Loucy (cell line): ENCODE measurements at regions not wholly inside any gene's neighbourhood (a gene's known extent, or its start where the extent isn't known, plus 50 kb on each side); places are given as distances from the start of the nearest gene placed in this dataset.

ENCODE experiments used
- H2AFZ ChIP-seq: fragments of 200-600 bp; sonication (generic); 2 replicates; pipeline ENCODE4 v1.6.0; 2016; ENCODE audit warnings: antibody characterized with exemption, mild to moderate bottlenecking, low read length, moderate library complexity
- H3F3A ChIP-seq: fragments of 200-600 bp; 2 replicates; pipeline ENCODE4 v1.6.0; 2016; ENCODE audit warnings: antibody characterized with exemption, low read depth, mild to moderate bottlenecking
- H3K27me3 ChIP-seq: fragments of 200-600 bp; sonication (generic); 2 replicates; pipeline ENCODE4 v1.6.1; 2014; ENCODE audit warnings: low read length, mild to moderate bottlenecking; ENCODE audit not compliant: insufficient read depth, poor library complexity, severe bottlenecking
- H3K36me3 ChIP-seq: fragments of 200-600 bp; sonication (generic); 2 replicates; pipeline ENCODE4 v1.6.1; 2016; ENCODE audit warnings: low read length; ENCODE audit not compliant: insufficient read depth
- H3K4me1 ChIP-seq: fragments of 200-600 bp; sonication (generic); 2 replicates; pipeline ENCODE4 v1.5.1; 2014; ENCODE audit warnings: low read length, mild to moderate bottlenecking; ENCODE audit not compliant: insufficient read depth, poor library complexity, severe bottlenecking
- H3K4me2 ChIP-seq: fragments of 200-600 bp; sonication (generic); 2 replicates; pipeline ENCODE4 v1.6.0; 2014; ENCODE audit warnings: antibody characterized with exemption, low read length, low read depth, mild to moderate bottlenecking; ENCODE audit not compliant: poor library complexity, severe bottlenecking
- H3K4me3 ChIP-seq: fragments of 200-600 bp; sonication (generic); 2 replicates; pipeline ENCODE4 v1.5.1; 2014; ENCODE audit warnings: low read length, mild to moderate bottlenecking, mixed read lengths; ENCODE audit not compliant: poor library complexity, severe bottlenecking
- H3K79me2 ChIP-seq: fragments of 200-600 bp; sonication (generic); 2 replicates; pipeline ENCODE4 v1.6.1; 2014; ENCODE audit warnings: low read length; ENCODE audit not compliant: insufficient read depth
- H3K9ac ChIP-seq: fragments of 200-600 bp; sonication (generic); 2 replicates; pipeline ENCODE4 v1.6.0; 2014; ENCODE audit warnings: mild to moderate bottlenecking, low read depth, low read length, moderate library complexity; ENCODE audit not compliant: poor library complexity, severe bottlenecking
- H3K9me2 ChIP-seq: fragments of 200-600 bp; sonication (generic); replicated peaks from 2 replicates; pipeline ENCODE4 v1.6.1; 2016; ENCODE audit warnings: low read depth, low read length, mixed read lengths
- H3K9me3 ChIP-seq: fragments of 200-600 bp; sonication (generic); 2 replicates; pipeline ENCODE4 v1.6.1; 2014; ENCODE audit warnings: mild to moderate bottlenecking, antibody characterized with exemption, low read length, low read depth; ENCODE audit not compliant: insufficient read depth
- H4K20me1 ChIP-seq: fragments of 200-600 bp; sonication (generic); 2 replicates; pipeline ENCODE4 v1.6.0; 2014; ENCODE audit warnings: antibody characterized with exemption, low read length, mild to moderate bottlenecking; ENCODE audit not compliant: insufficient read depth, poor library complexity, severe bottlenecking
- CTCF ChIP-seq: fragments of 200-600 bp; sonication (generic); conservative IDR thresholded peaks from 2 replicates; pipeline ENCODE4 v1.5.1; 2014; ENCODE audit warnings: mild to moderate bottlenecking, antibody characterized with exemption, low read length
- EZH2phosphoT487 ChIP-seq: fragments of 200-600 bp; IDR thresholded peaks from 2 replicates; pipeline ENCODE4 v1.6.1; 2018; ENCODE audit warnings: antibody characterized with exemption, mild to moderate bottlenecking, moderate library complexity, borderline replicate concordance

- H3K9me2 ChIP-seq = no peaks in the 10 kb centered on the region
- H3K4me1 ChIP-seq = no peaks in the 10 kb centered on the region
- H3K27me3 ChIP-seq = no peaks in the 10 kb centered on the region
- TF ChIP-seq CTCF (no peak), EZH2phosphoT487 (no peak)
- no peaks in the 10 kb centered on the region for H3K36me3 ChIP-seq
- no peaks in the 10 kb centered on the region for H3K79me2 ChIP-seq
- H3K4me3 ChIP-seq = no peak overlapping the region
- no peak overlapping the region for H3K9ac ChIP-seq
- no peaks in the 10 kb centered on the region for H3F3A ChIP-seq
- no peak overlapping the region for H2AFZ ChIP-seq
- no peaks in the 10 kb centered on the region for H3K9me3 ChIP-seq
- no peak overlapping the region for H3K4me2 ChIP-seq
- H4K20me1 ChIP-seq = no peaks in the 10 kb centered on the region
These were observed 193.9 kb downstream of the MMUT start for GRCh38 chr6:49269190-49269589.

- no peaks in the 10 kb centered on the region for H3K27me3 ChIP-seq
- no peaks in the 10 kb centered on the region for H3K79me2 ChIP-seq
- TF ChIP-seq CTCF (no peak), EZH2phosphoT487 (no peak)
- H3K36me3 ChIP-seq = no peaks in the 10 kb centered on the region
- H3F3A ChIP-seq = no peaks in the 10 kb centered on the region
- no peaks in the 10 kb centered on the region for H4K20me1 ChIP-seq
- H3K9me2 ChIP-seq = no peaks in the 10 kb centered on the region
- no peak overlapping the region for H3K9ac ChIP-seq
- H3K4me2 ChIP-seq = no peak overlapping the region
- H3K4me1 ChIP-seq = no peaks in the 10 kb centered on the region
- H3K4me3 ChIP-seq = no peak overlapping the region
- H2AFZ ChIP-seq = no peak overlapping the region
- no peaks in the 10 kb centered on the region for H3K9me3 ChIP-seq
These were observed 198.1 kb downstream of the MMUT start for GRCh38 chr6:49264909-49265308.

GRCh38 chr6:49264496-49264895 is 198.6 kb downstream of the MMUT start:
- H3K4me3 ChIP-seq = no peak overlapping the region
- H3F3A ChIP-seq = no peaks in the 10 kb centered on the region
- H3K79me2 ChIP-seq = no peaks in the 10 kb centered on the region
- no peaks in the 10 kb centered on the region for H3K27me3 ChIP-seq
- H3K9me3 ChIP-seq = no peaks in the 10 kb centered on the region
- H3K4me1 ChIP-seq = no peaks in the 10 kb centered on the region
- no peaks in the 10 kb centered on the region for H3K36me3 ChIP-seq
- H2AFZ ChIP-seq = no peak overlapping the region
- no peak overlapping the region for H3K9ac ChIP-seq
- H3K9me2 ChIP-seq = no peaks in the 10 kb centered on the region
- TF ChIP-seq CTCF (no peak), EZH2phosphoT487 (no peak)
- no peak overlapping the region for H3K4me2 ChIP-seq
- H4K20me1 ChIP-seq = no peaks in the 10 kb centered on the region
